ENCODE measurements at regions not wholly inside any gene's neighbourhood (a gene's known extent, or its start where the extent isn't known, plus 50 kb on each side); places are given as distances from the start of the nearest gene placed in this dataset.

- no peak for TF ChIP-seq CTCF (IDR thresholded peaks at IDR 0.05; ENCODE audit: low read depth, low read length, missing control alignments)
Observed at GRCh38 chr5:82416512-82416911, 138.4 kb upstream of the RPS23 start.

GRCh38 chr5:82414041-82414388, 135.9 kb upstream of the RPS23 start:
- no peak for DNase-seq
- no peak for TF ChIP-seq CTCF (IDR thresholded peaks at IDR 0.05; ENCODE audit: low read depth, low read length, missing control alignments)
- Histone ChIP-seq H3K4me3 (ENCODE audit: low read depth, low read length) (no peak overlapping the region), H3K36me3 (replicated peaks) (no peaks in the 10 kb centered on the region), H3K27ac (peak overlapping the region; percentile 70), H3K27me3 (replicated peaks) (no peaks in the 10 kb centered on the region)
- in situ Hi-C loops (cut with HindIII; ENCODE audit: low pct_ligation_motif_present, low sequenced_read_pairs) = no loop called here

More at GRCh38 chr5:82416512-82416911, 138.4 kb upstream of the RPS23 start:
- DNase-seq = no peak
- Histone ChIP-seq H3K27ac (no peak overlapping the region), H3K27me3 (replicated peaks) (no peaks in the 10 kb centered on the region), H3K36me3 (replicated peaks) (no peaks in the 10 kb centered on the region), H3K4me3 (ENCODE audit: low read depth, low read length) (no peak overlapping the region)
- in situ Hi-C loops (cut with HindIII; ENCODE audit: low pct_ligation_motif_present, low sequenced_read_pairs) = no loop called here

GRCh38 chr5:82413302-82414040, 135.3 kb upstream of the RPS23 start:
- no peak overlapping the region for H3K4me3 ChIP-seq (ENCODE audit: low read depth, low read length)
- peak overlapping the region; percentile 70 for H3K27ac ChIP-seq
- TF ChIP-seq CTCF (IDR thresholded peaks at IDR 0.05; ENCODE audit: low read depth, low read length, missing control alignments) = no peak
- DNase-seq = peak; percentile 43
- no peaks in the 10 kb centered on the region for H3K36me3 ChIP-seq (replicated peaks)
- in situ Hi-C loops (cut with HindIII; ENCODE audit: low pct_ligation_motif_present, low sequenced_read_pairs) = no loop called here
- no peaks in the 10 kb centered on the region for H3K27me3 ChIP-seq (replicated peaks)

GRCh38 chr5:82408033-82408432, 129.9 kb upstream of the RPS23 start:
- peak overlapping the region; percentile 99 for H3K27ac ChIP-seq

GRCh38 chr5:82406205-82406773, 128.1 kb upstream of the RPS23 start:
- peak overlapping the region; percentile 99 for H3K27ac ChIP-seq
- H3K4me3 ChIP-seq (ENCODE audit: low read depth, low read length) = no peak overlapping the region
- no peak for TF ChIP-seq CTCF (IDR thresholded peaks at IDR 0.05; ENCODE audit: low read depth, low read length, missing control alignments)

More at GRCh38 chr5:82408033-82408432, 129.9 kb upstream of the RPS23 start:
- no peak for DNase-seq
- Histone ChIP-seq H3K4me3 (ENCODE audit: low read depth, low read length) (no peak overlapping the region), H3K36me3 (replicated peaks) (no peaks in the 10 kb centered on the region), H3K27me3 (replicated peaks) (no peaks in the 10 kb centered on the region)
- TF ChIP-seq CTCF (IDR thresholded peaks at IDR 0.05; ENCODE audit: low read depth, low read length, missing control alignments) = no peak
- in situ Hi-C loops (cut with HindIII; ENCODE audit: low pct_ligation_motif_present, low sequenced_read_pairs) = no loop called here

More at GRCh38 chr5:82406205-82406773, 128.1 kb upstream of the RPS23 start:
- Histone ChIP-seq H3K27me3 (replicated peaks) (no peaks in the 10 kb centered on the region), H3K36me3 (replicated peaks) (no peaks in the 10 kb centered on the region)
- in situ Hi-C loops (cut with HindIII; ENCODE audit: low pct_ligation_motif_present, low sequenced_read_pairs) = no loop called here
- peak; percentile 97 for DNase-seq
